CD14-positive monocyte (primary cell): ENCODE measurements at regions not wholly inside any gene's neighbourhood (a gene's known extent, or its start where the extent isn't known, plus 50 kb on each side); places are given as distances from the start of the nearest gene placed in this dataset.
A peak's percentile ranks its signal among the peaks of the same experiment; 100 is the strongest.

Experiments used
- DNase-seq, 3 donors: peaks; one replicate each; pipeline ENCODE4 v3.0.0-alpha.2; 2011 to 2022
- H2AFZ ChIP-seq: 2 replicates; pipeline ENCODE4 v1.6.0; 2012; ENCODE audit warnings: mild to moderate bottlenecking, low read depth, low read length, inconsistent platforms; ENCODE audit not compliant: insufficient read depth, poor library complexity, severe bottlenecking
- H3K27ac ChIP-seq, 2 donors: 1 replicate in 1 of 2; 2 replicates in 1 of 2; pipeline ENCODE4 v1.5.1; 2012 to 2013; ENCODE audit warnings: low read length in 2 of 2, control low read depth in 1 of 2, inconsistent platforms in 1 of 2, low read depth in 1 of 2, mild to moderate bottlenecking in 1 of 2
- H3K27me3 ChIP-seq, 2 donors: one replicate each; pipeline versions ENCODE4 v1.6.0 to v1.6.1; 2011 to 2013; ENCODE audit warnings: low read length in 2 of 2; ENCODE audit not compliant: control insufficient read depth in 2 of 2, insufficient read depth in 2 of 2
- H3K36me3 ChIP-seq, 2 donors: replicated peaks in 1 of 2; 1 replicate in 1 of 2; 2 replicates in 1 of 2; pipeline versions ENCODE4 v1.5.1 to v1.6.1; 2012 to 2013; ENCODE audit warnings: low read length in 2 of 2, control low read depth in 1 of 2, inconsistent platforms in 1 of 2, mild to moderate bottlenecking in 1 of 2; ENCODE audit not compliant: insufficient read depth in 2 of 2, control insufficient read depth in 1 of 2
- H3K4me1 ChIP-seq, 2 donors: 1 replicate in 1 of 2; 2 replicates in 1 of 2; pipeline versions ENCODE4 v1.5.1 to v1.6.1; 2012 to 2013; ENCODE audit warnings: low read length in 2 of 2, control low read depth in 1 of 2, inconsistent platforms in 1 of 2, mild to moderate bottlenecking in 1 of 2, moderate library complexity in 1 of 2; ENCODE audit not compliant: insufficient read depth in 2 of 2, control insufficient read depth in 1 of 2
- H3K4me2 ChIP-seq: replicated peaks from 2 replicates; pipeline ENCODE3; 2012; ENCODE audit warnings: low read length, moderate library complexity, mild to moderate bottlenecking; ENCODE audit not compliant: poor library complexity, severe bottlenecking; ENCODE audit errors: extremely low read depth
- H3K4me3 ChIP-seq, 3 experiments: fragments of 200-600 bp in 1 of 3; sonication (generic) in 1 of 3; replicated peaks in 1 of 3; 1 replicate in 2 of 3; 2 replicates in 1 of 3; pipeline ENCODE4 v1.5.1; 2011 to 2013; ENCODE audit warnings: low read length in 3 of 3, mild to moderate bottlenecking in 3 of 3, control low read depth in 2 of 3, low read depth in 2 of 3, inconsistent platforms in 1 of 3, moderate library complexity in 1 of 3
- H3K79me2 ChIP-seq: 2 replicates; pipeline ENCODE4 v1.6.0; 2012; ENCODE audit warnings: mild to moderate bottlenecking, control low read depth, inconsistent platforms, low read length, moderate library complexity; ENCODE audit not compliant: insufficient read depth
- H3K9ac ChIP-seq: 2 replicates; pipeline ENCODE4 v1.6.0; 2017; ENCODE audit warnings: low read length, mild to moderate bottlenecking; ENCODE audit not compliant: insufficient read depth, poor library complexity, severe bottlenecking
- H3K9me3 ChIP-seq, 2 donors: replicated peaks in 1 of 2; 1 replicate in 1 of 2; 2 replicates in 1 of 2; pipeline versions ENCODE4 v1.5.1 to v1.6.1; 2012 to 2013; ENCODE audit warnings: low read length in 2 of 2, control low read depth in 1 of 2; ENCODE audit not compliant: control insufficient read depth in 1 of 2, insufficient read depth in 1 of 2
- H4K20me1 ChIP-seq: 2 replicates; pipeline ENCODE4 v1.6.0; 2012; ENCODE audit warnings: mild to moderate bottlenecking, low read length, control low read depth, moderate library complexity; ENCODE audit not compliant: insufficient read depth
- H3K27ac Mint-ChIP-seq, 7 donors: one replicate each; pipeline ENCODE4 v1.8.0; 2020; ENCODE audit warnings: mild to moderate bottlenecking in 7 of 7, mixed read lengths in 7 of 7, moderate library complexity in 6 of 7, inconsistent platforms in 2 of 7
- H3K27me3 Mint-ChIP-seq, 3 donors: one replicate each; pipeline ENCODE4 v1.8.0; 2021 to 2022; ENCODE audit warnings: low read depth in 3 of 3, mild to moderate bottlenecking in 3 of 3, mixed read lengths in 3 of 3, moderate library complexity in 3 of 3, inconsistent platforms in 1 of 3
- H3K36me3 Mint-ChIP-seq, 2 donors: one replicate each; pipeline ENCODE4 v1.8.0; 2020; ENCODE audit warnings: mixed read lengths in 2 of 2, inconsistent platforms in 1 of 2, mild to moderate bottlenecking in 1 of 2
- H3K4me1 Mint-ChIP-seq: one replicate; pipeline ENCODE4 v1.8.0; 2020; ENCODE audit warnings: mild to moderate bottlenecking, mixed read lengths
- H3K4me3 Mint-ChIP-seq, 2 donors: one replicate each; pipeline ENCODE4 v1.8.0; 2020; ENCODE audit warnings: mild to moderate bottlenecking in 2 of 2, mixed read lengths in 2 of 2, moderate library complexity in 1 of 2
- H3K9me3 Mint-ChIP-seq, 7 donors: one replicate each; pipeline ENCODE4 v1.8.0; 2020 to 2022; ENCODE audit warnings: mixed read lengths in 7 of 7, mild to moderate bottlenecking in 6 of 7, moderate library complexity in 6 of 7, inconsistent platforms in 2 of 7
- CTCF ChIP-seq: fragments of 200-600 bp; IDR thresholded peaks from one replicate; pipeline ENCODE4 v1.8.0; 2022; ENCODE audit warnings: antibody characterized with exemption, mild to moderate bottlenecking
- WGBS: methylation state at CpG from one replicate; pipeline ENCODE4 v1.1.5; 2013; ENCODE audit warnings: missing lambda C conversion rate; ENCODE audit not compliant: insufficient coverage; 5-methylcytosine and 5-hydroxymethylcytosine counted together
- intact Hi-C, 2 donors: fragments of 100-400 bp; cut with micrococcal nuclease; formaldehyde crosslinking; loops; one replicate each; pipeline versions ENCODE4 v1.15.0 to v1.15.1; 2023

- no peak for TF ChIP-seq CTCF
Observed at GRCh38 chr7:25320791-25321190, 92.5 kb upstream of the NPVF start.

GRCh38 chr7:25321424-25321823, 93.1 kb upstream of the NPVF start:
- H3K27ac Mint-ChIP-seq: no peak overlapping the region
- H3K4me1 Mint-ChIP-seq: peaks cover 26% of the 10 kb centered on the region
- no peaks in the 10 kb centered on the region for H4K20me1 ChIP-seq
- no peak for TF ChIP-seq CTCF
- intact Hi-C loops: no loop called here
- 91% methylated on average over 4 of the region's 5 CpGs for WGBS
- H3K4me3 ChIP-seq: no peak overlapping the region
- no peak overlapping the region for H2AFZ ChIP-seq
- no peaks in the 10 kb centered on the region for H3K36me3 Mint-ChIP-seq
- H3K4me2 ChIP-seq: no peak overlapping the region
- peak overlapping the region in 1 of 2 donors; percentile 8 for H3K4me3 Mint-ChIP-seq
- H3K9me3 Mint-ChIP-seq: peaks cover 0 to 2% (median 0%) of the 10 kb centered on the region in 7 donors
- no peak overlapping the region for H3K27ac ChIP-seq
- no peak overlapping the region for H3K9ac ChIP-seq
- no peaks in the 10 kb centered on the region for H3K4me1 ChIP-seq
- peaks cover 0 to 2% of the 10 kb centered on the region in 2 donors for H3K27me3 ChIP-seq
- no peak for DNase-seq
- no peaks in the 10 kb centered on the region for H3K9me3 ChIP-seq
- peaks cover 0 to 9% (median 6%) of the 10 kb centered on the region in 3 donors for H3K27me3 Mint-ChIP-seq
- H3K79me2 ChIP-seq: no peaks in the 10 kb centered on the region
- no peaks in the 10 kb centered on the region for H3K36me3 ChIP-seq

More at GRCh38 chr7:25320791-25321190, 92.5 kb upstream of the NPVF start:
- H3K4me3 ChIP-seq: no peak overlapping the region
- Mint-ChIP-seq H3K9me3 (peaks cover 0 to 2% (median 0%) of the 10 kb centered on the region in 7 donors), H3K27ac (no peak overlapping the region), H3K27me3 (peaks cover 0 to 6% (median 6%) of the 10 kb centered on the region in 3 donors), H3K36me3 (no peaks in the 10 kb centered on the region), H3K4me3 (no peak overlapping the region), H3K4me1 (peaks cover 26% of the 10 kb centered on the region)
- H4K20me1 ChIP-seq: no peaks in the 10 kb centered on the region
- no peak overlapping the region for H3K9ac ChIP-seq
- intact Hi-C loops: no loop called here
- H3K4me2 ChIP-seq: no peak overlapping the region
- no peak overlapping the region for H3K27ac ChIP-seq
- no peak overlapping the region for H2AFZ ChIP-seq
- H3K9me3 ChIP-seq: no peaks in the 10 kb centered on the region
- H3K4me1 ChIP-seq: no peaks in the 10 kb centered on the region
- DNase-seq: no peak
- WGBS: no CpG with 5 or more reads among the region's 2 CpGs
- no peaks in the 10 kb centered on the region for H3K36me3 ChIP-seq
- no peaks in the 10 kb centered on the region for H3K79me2 ChIP-seq
- H3K27me3 ChIP-seq: peaks cover 0 to 2% of the 10 kb centered on the region in 2 donors
